RWPE2 (cell line): ENCODE measurements at regions not wholly inside any gene's neighbourhood (a gene's known extent, or its start where the extent isn't known, plus 50 kb on each side); places are given as distances from the start of the nearest gene placed in this dataset.

ENCODE experiments used
- ATAC-seq: fragments of 200-7000 bp; cut with Tn5 transposase; 3 replicates; pipeline ENCODE4 v1.9.1; 2021; ENCODE audit warnings: low read depth
- DNase-seq: peaks from one replicate; pipeline ENCODE4 v3.0.0-alpha.2; 2020; ENCODE audit warnings: low spot score
- H3K27ac ChIP-seq: fragments of 450-650 bp; 2 replicates; pipeline ENCODE4 v1.5.1; 2017; ENCODE audit warnings: mild to moderate bottlenecking; ENCODE audit not compliant: poor library complexity, severe bottlenecking
- H3K27me3 ChIP-seq: fragments of 250-450 bp; sonication (Bioruptor Pico); 2 replicates; pipeline ENCODE4 v1.5.1; 2021; ENCODE audit warnings: mild to moderate bottlenecking, moderate library complexity; ENCODE audit not compliant: insufficient read depth, poor library complexity, severe bottlenecking
- H3K36me3 ChIP-seq: fragments of 250-450 bp; sonication (Bioruptor Pico); 2 replicates; pipeline ENCODE4 v1.5.1; 2020; ENCODE audit warnings: low read depth, mild to moderate bottlenecking, moderate library complexity
- H3K4me1 ChIP-seq: fragments of 250-450 bp; sonication (Bioruptor Pico); 2 replicates; pipeline ENCODE4 v1.5.1; 2021; ENCODE audit warnings: mild to moderate bottlenecking, moderate library complexity; ENCODE audit not compliant: insufficient read depth, poor library complexity, severe bottlenecking
- H3K4me3 ChIP-seq: fragments of 250-450 bp; sonication (Bioruptor Pico); 2 replicates; pipeline ENCODE4 v1.5.1; 2021; ENCODE audit warnings: mild to moderate bottlenecking, moderate library complexity; ENCODE audit not compliant: severe bottlenecking
- H3K9me3 ChIP-seq: fragments of 250-450 bp; sonication (Bioruptor Pico); 2 replicates; pipeline ENCODE4 v1.5.1; 2021; ENCODE audit warnings: mild to moderate bottlenecking, moderate library complexity; ENCODE audit not compliant: severe bottlenecking
- TF ChIP-seq, protein P1 (sequence below): fragments of 450-650 bp; IDR thresholded peaks from one replicate; pipeline ENCODE4 v1.5.1; 2017; ENCODE audit warnings: mild to moderate bottlenecking, moderate library complexity; ENCODE audit not compliant: poor library complexity, severe bottlenecking

GRCh38 chr22:27502327-27502726 lies 299.2 kb downstream of the MN1 start:
- DNase-seq (no peak), ATAC-seq (no peak)
- H3K27ac ChIP-seq = no peak overlapping the region
- H3K36me3 ChIP-seq = no peaks in the 10 kb centered on the region
- H3K27me3 ChIP-seq = no peaks in the 10 kb centered on the region
- H3K9me3 ChIP-seq = no peaks in the 10 kb centered on the region
- no peak overlapping the region for H3K4me3 ChIP-seq
- TF ChIP-seq, protein P1, sequence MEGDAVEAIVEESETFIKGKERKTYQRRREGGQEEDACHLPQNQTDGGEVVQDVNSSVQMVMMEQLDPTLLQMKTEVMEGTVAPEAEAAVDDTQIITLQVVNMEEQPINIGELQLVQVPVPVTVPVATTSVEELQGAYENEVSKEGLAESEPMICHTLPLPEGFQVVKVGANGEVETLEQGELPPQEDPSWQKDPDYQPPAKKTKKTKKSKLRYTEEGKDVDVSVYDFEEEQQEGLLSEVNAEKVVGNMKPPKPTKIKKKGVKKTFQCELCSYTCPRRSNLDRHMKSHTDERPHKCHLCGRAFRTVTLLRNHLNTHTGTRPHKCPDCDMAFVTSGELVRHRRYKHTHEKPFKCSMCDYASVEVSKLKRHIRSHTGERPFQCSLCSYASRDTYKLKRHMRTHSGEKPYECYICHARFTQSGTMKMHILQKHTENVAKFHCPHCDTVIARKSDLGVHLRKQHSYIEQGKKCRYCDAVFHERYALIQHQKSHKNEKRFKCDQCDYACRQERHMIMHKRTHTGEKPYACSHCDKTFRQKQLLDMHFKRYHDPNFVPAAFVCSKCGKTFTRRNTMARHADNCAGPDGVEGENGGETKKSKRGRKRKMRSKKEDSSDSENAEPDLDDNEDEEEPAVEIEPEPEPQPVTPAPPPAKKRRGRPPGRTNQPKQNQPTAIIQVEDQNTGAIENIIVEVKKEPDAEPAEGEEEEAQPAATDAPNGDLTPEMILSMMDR = no peak
- H3K4me1 ChIP-seq = peaks cover 2% of the 10 kb centered on the region

DNA sequence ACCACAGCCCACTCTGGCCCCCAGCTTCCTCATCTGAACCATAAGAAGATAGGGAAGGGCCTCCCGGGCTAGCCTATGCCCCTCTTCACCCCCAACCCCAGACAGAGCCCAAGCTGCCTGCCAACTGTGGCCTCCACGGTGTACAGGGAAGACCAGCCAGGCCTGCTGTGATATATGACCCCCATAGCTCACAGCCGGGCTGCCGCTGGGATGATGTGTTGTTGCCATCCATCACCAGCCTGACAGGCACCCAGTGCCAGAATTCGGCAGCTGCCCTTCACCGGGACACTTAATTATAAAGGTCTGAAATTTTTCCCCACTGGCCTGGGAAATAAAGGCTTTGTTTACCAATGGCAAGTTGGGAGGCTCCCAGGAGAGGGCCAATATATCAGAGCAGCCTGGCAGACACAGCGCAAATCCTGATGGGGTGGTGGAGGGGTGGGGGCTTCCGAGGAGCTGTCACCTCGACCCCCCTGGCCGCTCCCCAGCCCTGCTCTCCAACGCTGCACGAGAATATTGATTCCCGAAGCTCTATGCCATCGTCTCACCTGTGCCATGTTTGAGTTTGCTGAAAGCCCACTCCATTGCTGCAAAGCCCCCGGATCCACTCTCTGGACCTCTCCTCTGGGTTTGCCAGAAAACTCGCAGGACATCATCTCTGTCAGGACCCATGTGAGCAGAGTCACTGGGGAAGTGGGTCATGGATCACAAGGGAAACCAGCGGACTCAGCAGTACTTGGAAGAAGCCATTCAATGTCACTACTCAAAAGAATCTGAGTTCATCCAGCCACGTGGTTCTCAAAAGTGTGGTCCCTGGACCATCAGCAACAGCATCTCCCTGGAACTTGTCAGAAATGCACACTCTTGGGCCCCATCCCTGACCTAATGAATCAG lies 296.9 kb downstream of the MN1 start:
- Histone ChIP-seq H3K4me3 (no peak overlapping the region), H3K27ac (no peak overlapping the region), H3K36me3 (no peaks in the 10 kb centered on the region), H3K4me1 (peaks cover 4% of the 10 kb centered on the region), H3K27me3 (no peaks in the 10 kb centered on the region), H3K9me3 (no peaks in the 10 kb centered on the region)
- TF ChIP-seq, protein P1 = no peak
- ATAC-seq (no peak), DNase-seq (no peak)

DNA sequence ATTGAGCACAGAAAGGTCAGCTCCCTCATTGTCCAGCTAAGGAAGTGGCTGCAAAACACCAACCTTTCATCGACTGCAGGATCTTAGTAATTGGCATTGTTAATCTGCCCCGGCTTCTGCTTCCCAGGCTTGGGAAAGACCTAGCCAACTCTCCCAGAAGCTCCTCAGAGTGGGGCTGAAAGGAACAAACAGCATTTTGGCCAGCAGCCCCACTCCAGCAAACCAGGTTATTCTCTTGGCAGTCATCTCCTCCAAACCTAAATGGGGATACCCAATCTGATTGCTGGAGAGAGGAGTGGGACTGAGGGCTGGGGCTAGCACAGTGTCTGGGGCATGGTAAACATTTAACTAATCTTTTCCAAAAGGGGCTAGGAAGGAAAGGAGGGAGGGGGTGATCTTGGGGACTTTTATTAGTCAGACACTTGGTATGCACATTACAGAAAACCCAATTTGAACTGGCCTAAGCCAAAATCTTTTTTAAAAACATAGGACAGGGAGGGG lies 294.4 kb downstream of the MN1 start:
- Histone ChIP-seq H3K4me3 (no peak overlapping the region), H3K36me3 (no peaks in the 10 kb centered on the region)
- TF ChIP-seq, protein P1 = no peak

DNA sequence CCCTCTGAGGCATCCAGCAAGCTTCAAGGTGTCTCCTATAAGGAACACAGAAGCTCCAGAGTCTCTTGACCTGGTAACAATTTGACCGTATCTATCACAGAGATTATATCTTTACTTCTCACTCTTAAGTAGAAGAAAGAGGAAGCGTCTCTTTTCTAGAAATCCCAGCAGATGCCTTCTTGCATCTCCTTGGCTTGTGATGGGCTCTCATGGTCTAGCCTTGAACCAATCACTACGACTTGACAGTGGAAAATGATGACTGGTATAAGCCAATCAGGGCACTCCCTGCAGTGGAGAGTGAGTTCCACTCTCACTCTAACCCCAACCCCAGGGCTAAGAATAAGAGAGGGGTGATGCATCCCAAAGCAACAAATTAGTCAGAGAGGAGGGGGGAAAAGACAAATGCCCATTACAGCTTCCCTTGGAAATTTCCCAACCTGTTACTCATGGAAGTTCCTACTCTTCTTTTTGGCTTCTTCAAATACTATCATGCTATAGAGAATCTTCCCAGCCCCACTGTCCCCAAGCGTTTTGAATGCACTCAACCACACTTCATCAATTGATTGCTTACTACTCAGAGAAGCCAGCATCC lies 293.5 kb downstream of the MN1 start:
- Histone ChIP-seq H3K36me3 (no peaks in the 10 kb centered on the region), H3K9me3 (no peaks in the 10 kb centered on the region), H3K27ac (peak overlapping the region; percentile 21), H3K4me3 (no peak overlapping the region), H3K4me1 (peaks cover 17% of the 10 kb centered on the region), H3K27me3 (no peaks in the 10 kb centered on the region)
- ATAC-seq (no peak), DNase-seq (no peak)
- TF ChIP-seq, protein P1 = no peak

More for the DNA sequence above, 294.4 kb downstream of the MN1 start:
- DNase-seq (no peak), ATAC-seq (no peak)
- Histone ChIP-seq H3K27me3 (no peaks in the 10 kb centered on the region), H3K9me3 (no peaks in the 10 kb centered on the region), H3K27ac (peak overlapping the region; percentile 21), H3K4me1 (peaks cover 11% of the 10 kb centered on the region)
